GM13977 (cell line): ENCODE measurements at regions not wholly inside any gene's neighbourhood (a gene's known extent, or its start where the extent isn't known, plus 50 kb on each side); places are given as distances from the start of the nearest gene placed in this dataset.

Experiments
- DNase-seq: peaks from one replicate; pipeline ENCODE4 v3.0.0; 2012; ENCODE audit warnings: low spot score
- CTCF ChIP-seq: IDR thresholded peaks from 2 replicates; pipeline ENCODE4 v1.5.1; 2012; ENCODE audit warnings: mild to moderate bottlenecking, control low read depth; ENCODE audit not compliant: insufficient read depth; ENCODE audit errors: extremely low read depth, missing control alignments
- in situ Hi-C: fragments of 300-500 bp; cut with MboI; formaldehyde crosslinking; loops from one replicate; pipeline ENCODE4 v1.12.0; 2022; ENCODE audit warnings: low sequenced_read_pairs, low pct_unique_long_range_greater_than_20kb, mixed read lengths, inconsistent platforms; ENCODE audit not compliant: unreplicated experiment

- in situ Hi-C loops, result no loop called here
- DNase-seq, result no peak
- TF ChIP-seq CTCF, result no peak
Measured at GRCh38 chr1:240709676-240710075, 97.7 kb upstream of the GREM2 start.

DNA sequence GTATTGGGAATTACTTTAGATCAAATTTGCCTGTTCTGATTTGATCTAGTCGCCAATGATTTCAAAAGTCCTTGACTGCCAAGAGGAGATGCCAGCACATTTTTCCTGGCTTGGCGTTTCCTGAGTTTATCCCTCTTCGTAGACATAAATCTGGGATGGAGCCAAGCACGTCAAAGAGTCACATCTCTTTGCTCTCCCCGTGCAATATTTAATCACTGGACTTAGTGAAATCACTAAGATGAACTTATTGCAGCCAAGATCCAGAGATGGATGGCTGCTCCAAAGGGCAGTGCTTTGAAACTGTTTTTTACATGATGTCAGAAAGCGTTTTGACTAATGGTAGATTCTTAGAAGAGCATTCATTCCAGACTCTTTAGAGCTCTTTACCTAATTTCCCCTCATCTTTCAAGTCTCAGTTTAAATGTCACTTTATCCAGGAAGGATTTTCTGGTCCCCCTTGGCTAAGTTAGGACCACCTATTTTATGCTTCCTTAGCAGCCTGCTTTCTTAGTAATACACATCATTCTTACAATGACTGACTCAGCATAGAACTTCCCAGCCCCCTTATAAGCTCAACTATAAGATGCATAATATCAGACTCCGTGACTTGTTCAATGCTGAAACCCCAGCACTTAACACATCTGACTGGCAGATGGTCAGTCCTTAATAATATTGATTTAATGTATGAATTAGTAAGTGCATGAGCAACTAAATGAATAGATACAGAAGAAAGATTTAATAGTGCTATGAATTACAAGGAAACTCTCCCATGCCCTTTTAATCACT, 94.4 kb upstream of the GREM2 start:
- no peak for DNase-seq
- in situ Hi-C loops, result no loop called here

DNA sequence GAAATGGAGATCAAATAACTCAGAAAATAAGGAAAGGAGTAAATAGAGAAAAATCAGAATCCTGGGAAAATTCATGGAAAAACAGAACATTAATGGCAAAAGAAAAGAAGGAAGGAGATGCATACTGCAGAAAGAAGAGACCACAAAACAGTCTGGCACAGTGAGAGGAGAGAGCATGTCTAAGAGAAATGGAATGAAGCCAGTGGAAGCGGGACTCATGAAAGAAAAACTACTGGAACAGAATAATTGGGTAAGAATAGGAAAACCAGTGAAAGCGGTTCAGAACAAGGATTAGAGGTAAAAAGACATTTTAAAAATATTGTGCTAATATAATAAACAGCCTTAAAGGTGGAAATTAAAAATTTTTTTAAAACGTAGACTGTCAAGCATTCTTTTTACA, 93.6 kb upstream of the GREM2 start:
- no peak for DNase-seq
- no peak for TF ChIP-seq CTCF
- in situ Hi-C loops, result no loop called here

More for the DNA sequence above, 94.4 kb upstream of the GREM2 start:
- TF ChIP-seq CTCF, result no peak

DNA sequence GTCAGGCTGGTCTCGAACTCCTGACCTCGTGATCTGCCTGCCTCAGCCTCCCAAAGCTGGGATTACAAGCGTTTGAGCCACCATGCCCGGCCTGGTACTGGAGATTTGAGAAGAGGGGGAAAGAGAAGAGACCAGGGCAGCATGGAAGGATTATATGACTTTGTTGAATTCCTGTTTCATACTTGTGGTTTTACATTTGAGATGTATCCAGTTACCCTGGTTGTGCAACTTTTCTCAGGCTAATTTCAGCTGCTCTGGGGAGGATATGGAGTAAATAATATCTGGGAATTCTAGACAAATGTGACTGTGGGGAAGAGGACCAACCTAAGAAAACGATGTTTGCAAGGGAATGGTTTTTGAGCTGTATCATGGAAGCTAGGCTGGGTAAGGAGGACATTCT, 89.5 kb upstream of the GREM2 start:
- DNase-seq, result no peak
- in situ Hi-C loops, result no loop called here
- TF ChIP-seq CTCF, result no peak

DNA sequence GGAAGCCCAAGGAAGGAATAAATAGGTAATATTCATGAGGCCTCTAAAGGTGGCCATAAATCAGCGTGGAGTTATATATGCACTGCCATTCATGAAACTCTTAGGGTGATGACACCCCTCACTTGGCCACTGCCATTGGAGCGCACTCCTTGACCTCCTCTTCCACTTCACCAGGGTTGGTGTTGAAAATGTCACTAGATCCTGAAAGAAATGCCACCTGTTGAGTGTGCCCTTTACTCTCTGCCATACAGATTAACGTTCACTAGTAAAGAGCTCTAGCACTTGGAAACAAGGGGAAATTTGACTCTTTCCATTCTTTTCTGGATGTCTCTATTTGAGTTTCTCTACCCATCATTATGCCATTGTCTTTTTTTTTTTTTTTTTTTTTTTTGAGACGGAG, 83.5 kb upstream of the GREM2 start:
- in situ Hi-C loops, result no loop called here
- no peak for TF ChIP-seq CTCF
- no peak for DNase-seq

DNA sequence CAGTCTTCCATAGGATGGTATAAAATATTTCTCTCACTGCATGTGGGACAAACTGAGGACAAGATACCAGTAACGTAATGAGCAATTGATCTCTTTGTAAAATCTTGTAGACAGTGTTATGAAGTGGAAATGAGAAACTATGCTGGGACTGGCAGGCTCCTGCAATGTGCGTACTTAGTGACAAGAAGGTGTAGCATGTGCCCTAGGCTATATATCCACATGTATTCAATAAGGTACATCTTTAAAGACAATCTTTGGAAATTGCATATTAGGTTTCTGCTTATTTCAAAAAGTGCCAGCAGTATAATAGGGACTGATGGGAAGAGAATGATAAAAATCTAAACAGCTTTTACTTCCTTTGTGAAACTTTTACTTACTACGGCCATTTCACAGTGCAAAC, 81.9 kb upstream of the GREM2 start:
- no peak for TF ChIP-seq CTCF
- in situ Hi-C loops, result no loop called here
- DNase-seq, result no peak

DNA sequence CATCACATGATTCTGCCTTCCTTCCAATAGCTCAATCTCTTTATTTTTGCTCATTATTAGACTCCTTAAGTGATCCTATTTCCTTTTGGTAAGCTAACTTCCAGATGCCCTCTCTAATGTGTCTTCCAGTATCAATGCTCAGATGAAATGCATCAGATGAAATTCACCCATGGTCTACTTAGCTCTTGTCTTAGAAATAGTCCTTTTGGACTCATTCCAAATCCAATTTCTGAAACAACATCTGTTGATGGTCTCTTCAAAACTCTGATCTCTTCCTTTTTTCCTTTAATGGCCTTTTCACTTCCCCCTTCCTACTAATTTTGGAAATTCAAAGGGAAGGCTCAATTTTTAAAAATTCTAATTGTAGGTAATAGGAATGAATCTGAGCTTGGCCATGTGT, 81.1 kb upstream of the GREM2 start:
- in situ Hi-C loops, result no loop called here
- TF ChIP-seq CTCF, result no peak
- DNase-seq, result no peak
